H1 (cell line): ENCODE measurements at regions not wholly inside any gene's neighbourhood (a gene's known extent, or its start where the extent isn't known, plus 50 kb on each side); places are given as distances from the start of the nearest gene placed in this dataset.

Experiments used
- CTCF ChIA-PET: fragments of 300-600 bp; sonication (Branson Sonifier 250); formaldehyde crosslinking; loops from one replicate; lab custom pipeline; 2021; ENCODE audit not compliant: partially characterized antibody; lab: Charles Lee
- POLR2A ChIA-PET: fragments of 300-600 bp; sonication (Branson Sonifier 250); formaldehyde crosslinking; loops from one replicate; lab custom pipeline; 2021; ENCODE audit warnings: inconsistent platforms; ENCODE audit not compliant: partially characterized antibody; lab: Charles Lee
- DNase-seq, 2 experiments: peaks; one replicate each; pipeline versions ENCODE4 v3.0.0 to v3.0.0-alpha.2; 2010 to 2022; ENCODE audit warnings: low spot score in 2 of 2, low read depth in 1 of 2, mixed read lengths in 1 of 2
- FAIRE-seq: peaks from 2 replicates; lab custom pipeline; 2011; peaks lifted over from hg19 to GRCh38; lab: Jason Lieb, UNC
- H2AFZ ChIP-seq: 2 replicates; pipeline ENCODE4 v1.8.1; 2012; ENCODE audit warnings: low read length, inconsistent platforms
- H2AK5ac ChIP-seq: 2 replicates; pipeline ENCODE4 v1.6.1; 2013; ENCODE audit warnings: low read depth, low read length
- H2BK120ac ChIP-seq: replicated peaks from 2 replicates; pipeline ENCODE3; 2013; ENCODE audit warnings: low read depth, low read length, inconsistent platforms
- H2BK12ac ChIP-seq: 2 replicates; pipeline ENCODE4 v1.6.1; 2013; ENCODE audit warnings: low read depth, low read length
- H2BK15ac ChIP-seq: 2 replicates; pipeline ENCODE4 v1.6.1; 2013; ENCODE audit warnings: low read length
- H2BK20ac ChIP-seq: 2 replicates; pipeline ENCODE4 v1.6.1; 2013; ENCODE audit warnings: low read length
- H2BK5ac ChIP-seq: 2 replicates; pipeline ENCODE4 v1.6.1; 2013; ENCODE audit warnings: low read depth, low read length
- H3K14ac ChIP-seq: 2 replicates; pipeline ENCODE4 v1.6.1; 2013; ENCODE audit warnings: inconsistent platforms; ENCODE audit not compliant: insufficient read length
- H3K18ac ChIP-seq: 2 replicates; pipeline ENCODE4 v1.6.1; 2013; ENCODE audit warnings: low read length; ENCODE audit errors: extremely low read depth
- H3K23ac ChIP-seq: 2 replicates; pipeline ENCODE4 v1.6.1; 2013; ENCODE audit warnings: inconsistent platforms; ENCODE audit not compliant: insufficient read length
- H3K23me2 ChIP-seq: 2 replicates; pipeline ENCODE4 v1.6.1; 2013; ENCODE audit warnings: low read depth, low read length
- H3K27ac ChIP-seq: 2 replicates; pipeline ENCODE4 v1.6.1; 2011; ENCODE audit warnings: low read depth, low read length, inconsistent platforms
- H3K27me3 ChIP-seq, 4 experiments: replicated peaks in 1 of 4; 1 replicate in 1 of 4; 2 replicates in 3 of 4; pipeline versions ENCODE4 v1.6.1 to v1.8.1; 2011 to 2013; ENCODE audit warnings: low read length in 3 of 4, mild to moderate bottlenecking in 3 of 4, inconsistent platforms in 2 of 4, mixed read lengths in 2 of 4, moderate library complexity in 1 of 4; ENCODE audit not compliant: control insufficient read depth in 3 of 4, insufficient read depth in 3 of 4; ENCODE audit errors: extremely low read depth in 1 of 4
- H3K36me3 ChIP-seq, 4 experiments: 2 replicates each; pipeline versions ENCODE4 v1.6.1 to v1.8.1; 2011 to 2013; ENCODE audit warnings: mild to moderate bottlenecking in 4 of 4, low read length in 3 of 4, moderate library complexity in 2 of 4, control low read depth in 1 of 4, inconsistent platforms in 1 of 4; ENCODE audit not compliant: insufficient read depth in 4 of 4, control insufficient read depth in 2 of 4
- H3K4ac ChIP-seq: replicated peaks from 2 replicates; pipeline ENCODE3; 2013; ENCODE audit warnings: low read length, low read depth, mixed read lengths, inconsistent platforms; ENCODE audit not compliant: insufficient read length
- H3K4me1 ChIP-seq, 4 experiments: replicated peaks in 1 of 4; 1 replicate in 1 of 4; 2 replicates in 3 of 4; pipeline versions ENCODE4 v1.6.1 to v1.8.1; 2011 to 2013; ENCODE audit warnings: low read length in 3 of 4, inconsistent platforms in 2 of 4, mixed read lengths in 1 of 4; ENCODE audit not compliant: insufficient read depth in 4 of 4, control insufficient read depth in 3 of 4
- H3K4me2 ChIP-seq, 2 experiments: 2 replicates each; pipeline versions ENCODE4 v1.6.1 to v1.8.1; 2011 to 2013; ENCODE audit warnings: low read depth in 2 of 2, low read length in 2 of 2, control low read depth in 1 of 2, inconsistent platforms in 1 of 2, mild to moderate bottlenecking in 1 of 2; ENCODE audit not compliant: insufficient read depth in 1 of 2
- H3K4me3 ChIP-seq, 4 experiments: fragments of 200-600, 300-600 bp in 1 of 4; sonication (generic), shearing (Covaris generic), sonication (Bioruptor Twin) in 1 of 4; 2 replicates each; pipeline versions ENCODE4 v1.5.1 to v1.8.1; 2011 to 2016; ENCODE audit warnings: low read length in 4 of 4, low read depth in 3 of 4, control low read depth in 2 of 4, inconsistent platforms in 2 of 4, mild to moderate bottlenecking in 2 of 4, mixed read lengths in 1 of 4, moderate library complexity in 1 of 4; ENCODE audit not compliant: insufficient read depth in 2 of 4; ENCODE audit errors: extremely low read depth in 1 of 4
- H3K56ac ChIP-seq: replicated peaks from 2 replicates; pipeline ENCODE3; 2013; ENCODE audit warnings: low read depth, mild to moderate bottlenecking, mixed read lengths, low read length, inconsistent platforms; ENCODE audit not compliant: insufficient read length
- H3K79me1 ChIP-seq: 2 replicates; pipeline ENCODE4 v1.6.1; 2013; ENCODE audit warnings: low read depth, low read length, control low read depth
- H3K79me2 ChIP-seq, 2 experiments: 2 replicates each; pipeline versions ENCODE4 v1.6.1 to v1.8.1; 2012 to 2013; ENCODE audit warnings: low read length in 2 of 2, mild to moderate bottlenecking in 2 of 2, inconsistent platforms in 1 of 2; ENCODE audit not compliant: insufficient read depth in 2 of 2, control insufficient read depth in 1 of 2
- H3K9ac ChIP-seq, 4 experiments: replicated peaks in 1 of 4; 1 replicate in 1 of 4; 2 replicates in 3 of 4; pipeline versions ENCODE4 v1.6.1 to v1.8.1; 2011 to 2013; ENCODE audit warnings: low read depth in 3 of 4, low read length in 3 of 4, control low read depth in 2 of 4, mild to moderate bottlenecking in 2 of 4, moderate library complexity in 2 of 4, inconsistent platforms in 1 of 4; ENCODE audit errors: extremely low read depth in 1 of 4
- H3K9me3 ChIP-seq, 2 experiments: 2 replicates each; pipeline versions ENCODE4 v1.6.1 to v1.8.1; 2012 to 2013; ENCODE audit warnings: mild to moderate bottlenecking in 2 of 2, moderate library complexity in 2 of 2, control low read depth in 1 of 2, inconsistent platforms in 1 of 2, low read depth in 1 of 2, low read length in 1 of 2, mixed read lengths in 1 of 2; ENCODE audit not compliant: insufficient read depth in 2 of 2
- H4K20me1 ChIP-seq, 2 experiments: replicated peaks in 1 of 2; 2 replicates each; pipeline versions ENCODE3 to v1.8.1; 2011 to 2013; ENCODE audit warnings: inconsistent platforms in 2 of 2, low read length in 2 of 2, mild to moderate bottlenecking in 1 of 2; ENCODE audit not compliant: insufficient read depth in 2 of 2, control insufficient read depth in 1 of 2
- H4K5ac ChIP-seq: 2 replicates; pipeline ENCODE4 v1.6.1; 2013; ENCODE audit warnings: low read length, low read depth, mixed read lengths, inconsistent platforms; ENCODE audit not compliant: insufficient read length
- H4K8ac ChIP-seq: 2 replicates; pipeline ENCODE4 v1.8.0; 2013; ENCODE audit warnings: mild to moderate bottlenecking, moderate library complexity, low read length, inconsistent platforms; ENCODE audit not compliant: insufficient read depth; ENCODE audit errors: extremely low read depth
- H4K91ac ChIP-seq: replicated peaks from 2 replicates; pipeline ENCODE3; 2013; ENCODE audit warnings: low read length, mixed read lengths, inconsistent platforms; ENCODE audit not compliant: insufficient read length
- CBX8 ChIP-seq: fragments of 300-800, 300-1000 bp; sonication (generic); IDR thresholded peaks from 2 replicates; pipeline ENCODE4 v1.7.1; 2016; ENCODE audit warnings: low read depth, low read length, borderline replicate concordance
- CHD2 ChIP-seq: IDR thresholded peaks from 2 replicates; pipeline ENCODE4 v1.6.1; 2012; ENCODE audit warnings: low read length, improper control_type of control experiment
- PHF8 ChIP-seq: fragments of 200-600 bp; sonication (generic); conservative IDR thresholded peaks from 2 replicates; pipeline ENCODE4 v1.7.1; 2012; ENCODE audit warnings: low read depth, mild to moderate bottlenecking, inconsistent platforms, low read length, moderate library complexity
- RXRA ChIP-seq: IDR thresholded peaks from 2 replicates; pipeline ENCODE4 v1.6.1; 2011; ENCODE audit warnings: low read depth, mild to moderate bottlenecking, low read length, moderate library complexity; ENCODE audit not compliant: insufficient read depth
- SAP30 ChIP-seq: fragments of 300-600 bp; sonication (generic); IDR thresholded peaks from 2 replicates; pipeline ENCODE4 v1.7.1; 2012; ENCODE audit warnings: low read length, moderate library complexity, mild to moderate bottlenecking, inconsistent platforms; ENCODE audit not compliant: insufficient read depth, insufficient replicate concordance
- SIN3A ChIP-seq, 2 experiments: IDR thresholded peaks in 1 of 2; conservative IDR thresholded peaks in 1 of 2; 2 replicates each; pipeline ENCODE4 v1.6.1; 2011 to 2012; ENCODE audit warnings: low read length in 2 of 2, improper control_type of control experiment in 1 of 2, low read depth in 1 of 2, mild to moderate bottlenecking in 1 of 2
- TAF1 ChIP-seq: IDR thresholded peaks from 2 replicates; pipeline ENCODE4 v1.6.1; 2011; ENCODE audit warnings: mild to moderate bottlenecking, low read depth, low read length
- WGBS, 2 experiments: shearing (Covaris generic) in 1 of 2; methylation state at CpG; one replicate each; pipeline versions ENCODE4 v1.1.6 to v1.1.7; 2013 to 2015; ENCODE audit warnings: low lambda C conversion rate in 2 of 2, mixed read lengths in 2 of 2, inconsistent platforms in 1 of 2, low coverage in 1 of 2, missing lambda C conversion rate in 1 of 2; ENCODE audit not compliant: insufficient replicate concordance in 2 of 2, insufficient coverage in 1 of 2, insufficient read length in 1 of 2; ENCODE audit errors: extremely low coverage in 1 of 2, missing lambda C conversion rate in 1 of 2; 5-methylcytosine and 5-hydroxymethylcytosine counted together
- TF ChIP-seq, protein P1 (sequence below): IDR thresholded peaks from 2 replicates; pipeline ENCODE4 v1.6.1; 2012; ENCODE audit warnings: inconsistent platforms

GRCh38 chr18:78675231-78675630, 304.4 kb upstream of the SALL3 start:
- Histone ChIP-seq H3K9me3 (no peaks in the 10 kb centered on the region; a peak in 1 of 4 replicates), H3K4me3 (no peak overlapping the region), H3K14ac (no peak overlapping the region), H2BK12ac (no peak overlapping the region), H3K23me2 (no peaks in the 10 kb centered on the region), H3K79me1 (no peaks in the 10 kb centered on the region), H3K23ac (no peak overlapping the region), H3K4me1 (peaks cover 3 to 12% (median 8%) of the 10 kb centered on the region in 4 experiments), H3K27ac (no peak overlapping the region), H3K4ac (no peak overlapping the region), H2AK5ac (no peak overlapping the region), H2BK20ac (no peak overlapping the region), H2BK5ac (no peak overlapping the region), H3K79me2 (no peaks in the 10 kb centered on the region), H3K27me3 (no peaks in the 10 kb centered on the region; a peak in 1 of 7 replicates), H4K20me1 (no peaks in the 10 kb centered on the region), H4K91ac (no peak overlapping the region), H2BK120ac (no peak overlapping the region)
- DNase-seq (no peak), FAIRE-seq (no peak)
- WGBS, 2 experiments, result 95% methylated on average over 8 of the region's 8 CpGs; no CpG with 5 or more reads in 1 of the 2 experiments
- CTCF ChIA-PET, result interaction anchor here (1.0 to 1.2 kb wide), 2 partner anchors 13 to 43 kb away, joined by 3 read pairs; no protein-coding TSS in a partner anchor
- TF ChIP-seq SAP30 (no peak), SIN3A (conservative IDR thresholded peaks at IDR 0.05 in 1 of 2, IDR thresholded peaks at IDR 0.05 in 1 of 2; ENCODE audit: low read depth in 1 of 2, low read length in 2 of 2) (no peak), TAF1 (no peak), RXRA (no peak), CBX8 (no peak), PHF8 (no peak), CHD2 (no peak)
- TF ChIP-seq, protein P1, sequence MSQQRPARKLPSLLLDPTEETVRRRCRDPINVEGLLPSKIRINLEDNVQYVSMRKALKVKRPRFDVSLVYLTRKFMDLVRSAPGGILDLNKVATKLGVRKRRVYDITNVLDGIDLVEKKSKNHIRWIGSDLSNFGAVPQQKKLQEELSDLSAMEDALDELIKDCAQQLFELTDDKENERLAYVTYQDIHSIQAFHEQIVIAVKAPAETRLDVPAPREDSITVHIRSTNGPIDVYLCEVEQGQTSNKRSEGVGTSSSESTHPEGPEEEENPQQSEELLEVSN, result no peak
- TF ChIP-seq, all 59 proteins: peak for 0
- Histone ChIP-seq H3K9ac (no peak overlapping the region), H2AFZ (no peak overlapping the region), H3K56ac (no peak overlapping the region), H3K18ac (no peak overlapping the region), H4K8ac (no peak overlapping the region), H3K36me3 (no peaks in the 10 kb centered on the region), H2BK15ac (no peak overlapping the region), H3K4me2 (no peak overlapping the region), H4K5ac (no peak overlapping the region)
- POLR2A ChIA-PET, result no interaction called here
